Activated CD8-positive, alpha-beta T cell treated with anti-CD3 and anti-CD28 coated beads for 36 hours (primary cell): ENCODE measurements at regions not wholly inside any gene's neighbourhood (a gene's known extent, or its start where the extent isn't known, plus 50 kb on each side); places are given as distances from the start of the nearest gene placed in this dataset.

Experiments
- ATAC-seq: fragments of 200-7000 bp; cut with Tn5 transposase; one replicate; pipeline ENCODE4 v1.10.0; 2021; ENCODE audit warnings: mild to moderate bottlenecking, moderate library complexity
- CTCF ChIA-PET: fragments of 350-600 bp; sonication (Branson Sonifier 250); formaldehyde crosslinking; loops from one replicate; lab custom pipeline; 2021; ENCODE audit warnings: antibody characterized with exemption; lab: Charles Lee
- POLR2A ChIA-PET: fragments of 350-600 bp; sonication (Branson Sonifier 250); formaldehyde crosslinking; loops from one replicate; lab custom pipeline; 2021; ENCODE audit warnings: antibody characterized with exemption; lab: Charles Lee
- DNase-seq: peaks from one replicate; pipeline ENCODE4 v3.0.0-alpha.2; 2020
- H3K27ac Mint-ChIP-seq: one replicate; pipeline ENCODE4 v1.8.0; 2021; ENCODE audit warnings: mild to moderate bottlenecking, mixed read lengths
- H3K27me3 Mint-ChIP-seq: one replicate; pipeline ENCODE4 v1.8.0; 2021; ENCODE audit warnings: mixed read lengths
- H3K36me3 Mint-ChIP-seq: one replicate; pipeline ENCODE4 v1.8.0; 2021; ENCODE audit warnings: low read depth, mixed read lengths
- H3K4me1 Mint-ChIP-seq: one replicate; pipeline ENCODE4 v1.8.0; 2021; ENCODE audit warnings: low read depth, mixed read lengths
- H3K4me3 Mint-ChIP-seq: one replicate; pipeline ENCODE4 v1.8.0; 2021; ENCODE audit warnings: mild to moderate bottlenecking, moderate library complexity, mixed read lengths
- H3K9me3 Mint-ChIP-seq: one replicate; pipeline ENCODE4 v1.8.0; 2021; ENCODE audit warnings: mixed read lengths
- intact Hi-C: fragments of 100-400 bp; cut with micrococcal nuclease; formaldehyde crosslinking; loops from one replicate; pipeline ENCODE4 v1.10.0; 2022
- TF ChIP-seq, protein P1 (sequence below): fragments of 200-600 bp; IDR thresholded peaks from one replicate; pipeline ENCODE4 v1.8.0; 2022; ENCODE audit warnings: antibody characterized with exemption, mild to moderate bottlenecking

DNA sequence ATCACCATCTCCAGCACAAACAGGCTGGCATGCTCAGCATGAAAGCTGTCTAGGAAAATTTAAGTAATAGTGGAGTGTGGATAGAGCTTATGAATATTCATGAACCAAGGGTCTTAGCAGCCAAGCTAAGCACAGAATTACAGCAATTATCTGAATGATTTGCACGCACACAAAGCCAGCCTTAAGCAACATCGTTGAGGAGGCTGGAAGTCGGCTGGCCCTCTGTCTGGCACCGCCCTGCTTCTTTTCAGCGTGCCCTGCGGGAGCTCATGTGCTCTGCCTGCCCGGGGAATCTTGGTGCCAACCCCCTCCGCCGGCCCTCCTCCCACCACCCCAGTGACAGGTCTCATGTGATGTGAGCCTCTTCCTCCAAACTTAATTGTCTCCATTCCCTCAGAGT lies 540.1 kb downstream of the CMPK2 start:
- no peaks in the 10 kb centered on the region for H3K9me3 Mint-ChIP-seq
- DNase-seq (no peak), ATAC-seq (no peak)
- CTCF ChIA-PET, result no interaction called here
- H3K4me3 Mint-ChIP-seq, result no peak overlapping the region
- H3K27ac Mint-ChIP-seq, result no peak overlapping the region
- H3K4me1 Mint-ChIP-seq, result no peaks in the 10 kb centered on the region
- TF ChIP-seq, protein P1, sequence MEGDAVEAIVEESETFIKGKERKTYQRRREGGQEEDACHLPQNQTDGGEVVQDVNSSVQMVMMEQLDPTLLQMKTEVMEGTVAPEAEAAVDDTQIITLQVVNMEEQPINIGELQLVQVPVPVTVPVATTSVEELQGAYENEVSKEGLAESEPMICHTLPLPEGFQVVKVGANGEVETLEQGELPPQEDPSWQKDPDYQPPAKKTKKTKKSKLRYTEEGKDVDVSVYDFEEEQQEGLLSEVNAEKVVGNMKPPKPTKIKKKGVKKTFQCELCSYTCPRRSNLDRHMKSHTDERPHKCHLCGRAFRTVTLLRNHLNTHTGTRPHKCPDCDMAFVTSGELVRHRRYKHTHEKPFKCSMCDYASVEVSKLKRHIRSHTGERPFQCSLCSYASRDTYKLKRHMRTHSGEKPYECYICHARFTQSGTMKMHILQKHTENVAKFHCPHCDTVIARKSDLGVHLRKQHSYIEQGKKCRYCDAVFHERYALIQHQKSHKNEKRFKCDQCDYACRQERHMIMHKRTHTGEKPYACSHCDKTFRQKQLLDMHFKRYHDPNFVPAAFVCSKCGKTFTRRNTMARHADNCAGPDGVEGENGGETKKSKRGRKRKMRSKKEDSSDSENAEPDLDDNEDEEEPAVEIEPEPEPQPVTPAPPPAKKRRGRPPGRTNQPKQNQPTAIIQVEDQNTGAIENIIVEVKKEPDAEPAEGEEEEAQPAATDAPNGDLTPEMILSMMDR, result no peak
- intact Hi-C loops, result no loop called here
- no peaks in the 10 kb centered on the region for H3K27me3 Mint-ChIP-seq
- POLR2A ChIA-PET, result no interaction called here
- H3K36me3 Mint-ChIP-seq, result no peaks in the 10 kb centered on the region

DNA sequence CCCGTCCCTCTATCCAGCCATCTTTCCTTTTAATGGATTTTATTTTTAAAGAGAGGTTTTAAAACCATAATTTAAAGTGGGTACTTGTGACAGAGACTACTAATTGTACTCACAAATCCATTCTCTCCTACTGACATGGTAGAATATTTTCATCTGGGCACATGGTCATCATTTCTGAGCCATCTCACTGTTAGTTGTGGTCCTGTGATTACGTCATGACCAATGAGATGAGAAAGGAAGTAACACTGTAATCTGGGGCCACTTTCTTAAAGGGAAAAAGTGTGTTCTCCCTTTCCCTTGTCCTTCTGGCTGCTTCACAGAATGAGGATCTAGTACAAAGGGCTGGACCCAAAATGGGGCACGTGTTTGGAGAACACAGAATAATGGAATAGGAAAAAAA lies 538.7 kb downstream of the CMPK2 start:
- ChIA-PET CTCF (no interaction called here), POLR2A (no interaction called here)
- Mint-ChIP-seq H3K4me1 (no peaks in the 10 kb centered on the region), H3K36me3 (no peaks in the 10 kb centered on the region), H3K9me3 (no peaks in the 10 kb centered on the region), H3K4me3 (no peak overlapping the region), H3K27me3 (no peaks in the 10 kb centered on the region), H3K27ac (no peak overlapping the region)
- intact Hi-C loops, result no loop called here
- ATAC-seq, result no peak
- DNase-seq, result no peak
- TF ChIP-seq, protein P1, result no peak

DNA sequence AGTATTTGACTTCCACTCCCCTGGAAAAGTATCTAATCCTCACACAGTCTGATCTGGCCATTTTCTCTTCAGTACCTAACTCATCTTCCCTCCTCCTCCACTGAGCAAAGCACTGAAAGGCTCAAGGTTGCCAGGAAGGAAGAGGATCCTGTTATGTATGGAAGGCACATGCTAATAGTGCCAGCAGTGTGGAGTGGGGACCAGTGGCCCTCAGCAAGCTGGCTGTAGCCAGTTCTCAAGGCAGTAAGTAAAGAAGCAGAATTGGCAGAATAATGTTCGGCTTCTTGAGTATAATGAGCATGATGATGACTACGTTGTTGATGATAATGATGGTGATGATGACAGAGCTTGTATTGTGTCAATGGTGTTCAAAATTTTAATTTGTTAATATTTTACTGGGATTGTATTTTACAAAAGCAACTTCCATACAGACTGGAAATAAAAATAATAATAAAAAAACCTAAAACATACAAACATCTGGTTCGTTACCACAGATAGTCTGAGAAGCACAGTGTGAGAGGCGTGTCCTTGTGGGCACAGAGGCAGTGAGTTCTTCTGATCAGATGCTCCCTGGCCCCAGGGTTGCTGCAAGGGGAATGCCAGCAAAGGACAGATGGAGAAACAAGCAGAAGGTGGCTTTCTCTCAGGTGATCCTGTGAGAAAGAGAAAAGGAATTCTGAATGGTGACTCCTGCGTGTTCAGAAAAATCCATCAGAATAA lies 528.8 kb downstream of the CMPK2 start:
- Mint-ChIP-seq H3K4me1 (no peaks in the 10 kb centered on the region), H3K36me3 (no peaks in the 10 kb centered on the region), H3K9me3 (peaks cover 2% of the 10 kb centered on the region), H3K4me3 (no peak overlapping the region), H3K27ac (no peak overlapping the region), H3K27me3 (no peaks in the 10 kb centered on the region)
- POLR2A ChIA-PET, result no interaction called here
- TF ChIP-seq, protein P1, result no peak
- CTCF ChIA-PET, result no interaction called here
- ATAC-seq (no peak), DNase-seq (no peak)
- intact Hi-C loops, result no loop called here

DNA sequence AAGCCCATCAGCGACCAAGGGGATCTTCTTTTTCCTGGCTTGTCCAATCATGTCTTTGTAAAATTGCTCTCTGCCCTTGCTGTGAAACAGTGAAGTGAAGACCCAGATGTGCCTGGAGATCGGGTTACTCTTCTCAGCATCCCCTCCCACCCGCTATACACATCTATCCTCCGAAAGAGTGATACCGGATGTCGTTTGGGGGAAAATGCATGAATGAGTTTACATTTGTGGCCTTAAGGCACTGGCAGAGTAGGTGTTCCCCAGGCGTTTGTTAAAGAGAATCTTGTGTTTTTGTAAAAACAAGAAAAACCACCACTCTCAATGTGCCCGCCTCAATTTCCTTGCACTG lies 528.3 kb downstream of the CMPK2 start:
- CTCF ChIA-PET, result no interaction called here
- intact Hi-C loops, result no loop called here
- no peak for ATAC-seq
- no peaks in the 10 kb centered on the region for H3K27me3 Mint-ChIP-seq
- TF ChIP-seq, protein P1, result no peak
- H3K36me3 Mint-ChIP-seq, result no peaks in the 10 kb centered on the region
- POLR2A ChIA-PET, result no interaction called here
- no peak overlapping the region for H3K27ac Mint-ChIP-seq
- no peak overlapping the region for H3K4me3 Mint-ChIP-seq
- H3K9me3 Mint-ChIP-seq, result peaks cover 2% of the 10 kb centered on the region
- no peaks in the 10 kb centered on the region for H3K4me1 Mint-ChIP-seq
- DNase-seq, result no peak

DNA sequence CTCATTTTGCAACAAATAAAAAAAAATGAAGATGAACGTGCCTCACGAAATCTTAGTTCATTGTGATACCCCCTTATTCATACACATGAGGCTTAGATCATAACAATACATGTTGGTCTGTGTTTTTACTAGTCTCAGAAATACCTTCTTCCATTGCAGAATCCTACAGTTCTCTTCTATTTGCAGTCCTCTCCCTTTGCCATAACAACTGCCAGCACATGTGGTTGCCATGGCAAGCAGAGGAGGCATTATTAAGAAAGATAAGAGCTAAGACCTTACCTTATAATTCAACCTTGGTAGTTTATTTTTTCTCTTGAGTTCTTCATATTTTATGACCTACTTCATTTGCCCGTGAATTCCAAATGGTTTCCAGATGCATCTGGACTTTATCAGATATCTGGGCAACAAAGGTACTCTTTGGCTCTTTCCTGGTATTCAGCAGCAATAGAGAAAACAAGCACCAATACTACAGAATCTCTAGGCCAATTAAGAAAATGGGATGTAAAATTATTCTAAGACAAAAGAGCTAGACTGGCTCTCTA lies 524.0 kb downstream of the CMPK2 start:
- ChIA-PET POLR2A (no interaction called here), CTCF (no interaction called here)
- no peaks in the 10 kb centered on the region for H3K4me1 Mint-ChIP-seq
- intact Hi-C loops, result no loop called here
- H3K36me3 Mint-ChIP-seq, result no peaks in the 10 kb centered on the region
- H3K9me3 Mint-ChIP-seq, result peaks cover 2% of the 10 kb centered on the region
- TF ChIP-seq, protein P1, result no peak
- DNase-seq (no peak), ATAC-seq (no peak)
- H3K27ac Mint-ChIP-seq, result no peak overlapping the region
- no peaks in the 10 kb centered on the region for H3K27me3 Mint-ChIP-seq
- no peak overlapping the region for H3K4me3 Mint-ChIP-seq
